ENCODE measurements at regions not wholly inside any gene's neighbourhood (a gene's known extent, or its start where the extent isn't known, plus 50 kb on each side); places are given as distances from the start of the nearest gene placed in this dataset.

GRCh38 chr16:16788004-16788403, 409.1 kb downstream of the NPIPA7 start:
- intact Hi-C loops (cut with micrococcal nuclease) = no loop called here

DNA sequence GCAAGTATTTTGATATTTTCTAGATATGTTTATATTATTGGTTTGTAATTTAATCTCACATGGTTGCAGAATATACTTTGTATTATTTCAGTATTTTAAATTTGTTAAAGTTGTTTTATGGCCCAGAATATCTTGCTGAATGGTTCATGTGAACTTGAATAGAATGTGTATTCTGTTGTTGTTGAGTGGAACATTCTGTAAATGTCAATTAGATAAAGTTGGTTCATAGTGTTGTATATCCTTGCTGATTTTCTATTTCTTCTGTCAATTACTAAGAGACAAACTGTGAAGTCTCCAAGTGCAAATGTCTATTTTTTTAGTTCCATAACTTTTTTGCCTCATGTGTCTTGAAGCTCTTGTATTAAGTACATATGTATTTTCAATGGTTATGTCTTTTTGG, 411.7 kb downstream of the NPIPA7 start:
- intact Hi-C loops (cut with micrococcal nuclease) = no loop called here

GRCh38 chr16:16791051-16791450, 412.1 kb downstream of the NPIPA7 start:
- intact Hi-C loops (cut with micrococcal nuclease) = no loop called here

GRCh38 chr16:16797239-16797638, 418.3 kb downstream of the NPIPA7 start:
- intact Hi-C loops (cut with micrococcal nuclease) = no loop called here

GRCh38 chr16:16798504-16798903, 419.6 kb downstream of the NPIPA7 start:
- intact Hi-C loops (cut with micrococcal nuclease) = no loop called here

DNA sequence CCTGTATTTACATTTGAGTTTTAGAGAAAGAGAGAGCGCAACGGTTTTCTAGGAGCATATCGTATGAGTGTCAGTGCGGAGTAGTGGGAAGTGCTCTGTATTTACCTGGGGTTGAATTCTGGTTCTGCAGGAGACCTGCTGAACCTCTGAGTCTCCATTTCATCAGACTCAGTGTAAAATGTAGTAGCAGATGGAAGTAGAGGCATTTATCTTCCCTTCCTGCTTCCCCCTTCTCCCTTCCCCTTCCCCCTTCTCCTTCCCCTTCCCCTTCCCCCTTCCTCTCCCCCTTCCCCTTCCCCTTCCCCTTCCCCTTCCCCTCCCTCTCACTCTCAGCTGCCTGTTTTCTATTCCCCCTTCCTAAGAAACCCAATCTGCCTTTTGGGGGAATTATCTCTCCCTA, 426.9 kb downstream of the NPIPA7 start:
- intact Hi-C loops (cut with micrococcal nuclease) = no loop called here

- intact Hi-C loops (cut with micrococcal nuclease) = no loop called here
Observed at GRCh38 chr16:16815641-16816040, 436.7 kb downstream of the NPIPA7 start.

GRCh38 chr16:16817196-16817595, 438.3 kb downstream of the NPIPA7 start:
- intact Hi-C loops (cut with micrococcal nuclease) = no loop called here

- intact Hi-C loops (cut with micrococcal nuclease) = no loop called here
Observed at GRCh38 chr16:16821261-16821660, 442.3 kb downstream of the NPIPA7 start.

DNA sequence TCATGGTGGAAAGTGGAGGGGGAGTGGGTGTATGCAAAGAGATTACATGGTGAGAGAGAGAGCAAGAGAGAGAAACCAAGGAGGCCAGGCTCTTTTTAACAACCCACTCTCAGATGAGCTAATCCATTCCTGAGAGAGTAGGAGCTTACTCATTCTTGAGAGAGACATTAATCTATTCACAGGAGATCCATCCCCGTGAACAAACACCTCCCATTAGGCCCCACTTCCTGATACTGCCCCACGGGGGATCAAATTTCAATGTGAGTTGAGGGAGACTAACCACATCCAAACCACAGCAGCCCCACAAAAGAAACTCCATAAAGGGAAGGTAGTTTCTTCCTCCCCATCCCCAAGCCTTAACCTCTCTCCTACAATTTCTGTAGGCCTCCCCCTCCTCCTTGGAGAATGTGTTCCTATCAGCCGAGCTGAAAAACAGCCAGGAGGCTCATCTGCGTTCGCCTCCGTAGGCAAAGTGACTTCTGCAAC, 450.0 kb downstream of the NPIPA7 start:
- intact Hi-C loops (cut with micrococcal nuclease) = no loop called here

DNA sequence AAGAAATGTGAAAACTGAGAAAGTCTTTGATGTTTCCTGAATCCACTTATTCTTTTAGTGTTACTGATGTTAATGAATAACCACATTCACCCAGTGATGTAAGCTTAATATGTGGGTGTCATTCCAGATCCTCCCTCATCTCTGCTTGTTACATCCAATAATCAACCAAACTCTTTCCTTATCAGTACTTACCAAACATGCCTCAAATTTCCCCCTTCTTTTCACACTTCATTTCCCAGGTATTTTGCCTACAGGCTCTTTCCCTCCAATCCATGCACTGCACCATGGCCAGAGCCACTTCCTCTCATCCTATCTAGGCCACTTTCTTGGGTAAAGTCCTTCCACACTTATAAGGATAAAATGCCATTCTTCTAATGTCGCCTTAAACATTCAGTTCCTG, 451.5 kb downstream of the NPIPA7 start:
- intact Hi-C loops (cut with micrococcal nuclease) = no loop called here

- intact Hi-C loops (cut with micrococcal nuclease) = no loop called here
Observed at GRCh38 chr16:16830973-16831372, 452.0 kb downstream of the NPIPA7 start.

- intact Hi-C loops (cut with micrococcal nuclease) = no loop called here
Observed at GRCh38 chr16:16833165-16833564, 454.2 kb downstream of the NPIPA7 start.

- intact Hi-C loops (cut with micrococcal nuclease) = no loop called here
Observed at GRCh38 chr16:16850274-16850673, 471.3 kb downstream of the NPIPA7 start.

- intact Hi-C loops (cut with micrococcal nuclease) = no loop called here
Observed at GRCh38 chr16:16857012-16857411, 478.1 kb downstream of the NPIPA7 start.

- intact Hi-C loops (cut with micrococcal nuclease) = no loop called here
Observed at GRCh38 chr16:16857603-16858283, 478.8 kb downstream of the NPIPA7 start.

- intact Hi-C loops (cut with micrococcal nuclease) = loop anchor here (10.0 kb wide), 1 partner anchor 613 kb away; the partner anchor contains the start of gene XYLT1
Observed at GRCh38 chr16:16861546-16861945, 482.6 kb downstream of the NPIPA7 start.

DNA sequence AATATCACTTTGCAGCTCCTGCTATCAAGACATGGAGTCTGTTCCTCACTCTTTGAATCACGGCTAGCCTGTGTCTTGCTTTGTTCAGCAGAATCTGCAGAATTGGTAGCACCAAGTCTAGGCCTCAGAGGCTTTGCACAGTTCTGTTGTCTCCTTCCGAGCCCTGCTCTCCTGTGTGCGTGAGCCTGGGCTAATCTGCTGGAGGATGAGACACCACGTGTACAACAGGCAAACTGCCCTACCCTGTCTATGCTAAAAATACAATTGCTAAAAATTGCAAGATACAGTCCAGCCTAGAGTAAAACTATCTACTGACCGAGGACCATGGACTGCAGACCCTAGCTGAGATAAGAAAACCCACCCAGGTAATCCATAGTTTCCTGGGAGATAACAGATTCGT, 484.7 kb downstream of the NPIPA7 start:
- intact Hi-C loops (cut with micrococcal nuclease) = loop anchor here (10.0 kb wide), 1 partner anchor 611 kb away; the partner anchor contains the start of gene XYLT1

- intact Hi-C loops (cut with micrococcal nuclease) = loop anchor here (10.0 kb wide), 1 partner anchor 610 kb away; the partner anchor contains the start of gene XYLT1
Observed at GRCh38 chr16:16864536-16864935, 485.6 kb downstream of the NPIPA7 start.

GRCh38 chr16:16865374-16865773, 486.4 kb downstream of the NPIPA7 start:
- intact Hi-C loops (cut with micrococcal nuclease) = loop anchor here (10.0 kb wide), 1 partner anchor 609 kb away; the partner anchor contains the start of gene XYLT1

GRCh38 chr16:16867973-16868372, 489.0 kb downstream of the NPIPA7 start:
- intact Hi-C loops (cut with micrococcal nuclease) = loop anchor here (10.0 kb wide), 1 partner anchor 607 kb away; the partner anchor contains the start of gene XYLT1

DNA sequence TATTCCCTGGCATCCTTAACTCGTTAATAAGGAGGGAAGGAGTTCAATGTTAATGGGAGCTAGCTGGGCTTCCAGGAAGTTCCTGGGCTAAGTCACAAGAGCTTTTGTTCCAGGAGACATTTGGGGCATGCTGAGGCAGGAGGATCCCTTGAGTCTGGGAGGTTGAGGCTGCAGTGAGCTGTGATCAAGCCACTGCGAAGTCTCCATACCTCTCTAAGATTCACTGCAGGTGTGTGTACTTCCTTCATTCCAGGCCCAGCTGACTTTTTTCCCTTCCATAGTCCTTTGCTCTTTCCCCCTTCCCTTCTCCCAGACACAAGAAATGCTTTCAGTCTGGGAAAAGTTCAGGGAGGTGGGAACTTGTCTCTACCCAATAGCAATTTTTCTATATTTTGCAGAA, 489.8 kb downstream of the NPIPA7 start:
- intact Hi-C loops (cut with micrococcal nuclease) = loop anchor here (10.0 kb wide), 1 partner anchor 606 kb away; the partner anchor contains the start of gene XYLT1

- intact Hi-C loops (cut with micrococcal nuclease) = loop anchor here (10.0 kb wide), 1 partner anchor 605 kb away; the partner anchor contains the start of gene XYLT1
Observed at GRCh38 chr16:16869746-16870145, 490.8 kb downstream of the NPIPA7 start.

All from T-helper 2 cell treated with Interferon-gamma antibody and Interleukin-4, amounts not matched to agents 100 ng/mL and 5 ng/mL, for 36 hours (primary cell).